C4-2B (cell line): ENCODE measurements at regions not wholly inside any gene's neighbourhood (a gene's known extent, or its start where the extent isn't known, plus 50 kb on each side); places are given as distances from the start of the nearest gene placed in this dataset.

Experiments
- H3K27ac ChIP-seq: fragments of 450-650 bp; 2 replicates; pipeline ENCODE4 v1.5.1; 2017
- ZFX ChIP-seq: fragments of 450-650 bp; IDR thresholded peaks from 2 replicates; pipeline ENCODE4 v1.6.1; 2017
- TF ChIP-seq, protein P1 (sequence below): fragments of 450-650 bp; conservative IDR thresholded peaks from 2 replicates; pipeline ENCODE4 v1.5.1; 2017; ENCODE audit warnings: mild to moderate bottlenecking

DNA sequence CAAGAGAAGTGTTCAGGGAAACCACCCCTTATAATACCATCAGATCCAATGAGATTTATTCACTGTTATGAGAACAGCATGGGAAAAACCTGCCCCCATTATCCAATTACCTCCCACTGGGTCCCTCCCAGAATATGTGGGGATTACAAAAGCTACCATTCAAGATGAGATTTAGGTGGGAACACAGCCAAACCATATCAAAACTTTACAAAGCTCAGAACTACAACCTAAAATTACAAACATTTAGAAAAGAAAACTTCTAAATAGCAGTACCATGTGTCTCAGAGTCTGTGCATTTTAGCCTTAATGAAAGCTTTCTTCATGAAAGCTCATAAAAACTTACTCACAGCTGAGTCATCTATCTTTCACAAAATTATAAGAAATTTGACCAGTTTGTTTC lies 1442.8 kb upstream of the PCDH7 start:
- TF ChIP-seq, protein P1, sequence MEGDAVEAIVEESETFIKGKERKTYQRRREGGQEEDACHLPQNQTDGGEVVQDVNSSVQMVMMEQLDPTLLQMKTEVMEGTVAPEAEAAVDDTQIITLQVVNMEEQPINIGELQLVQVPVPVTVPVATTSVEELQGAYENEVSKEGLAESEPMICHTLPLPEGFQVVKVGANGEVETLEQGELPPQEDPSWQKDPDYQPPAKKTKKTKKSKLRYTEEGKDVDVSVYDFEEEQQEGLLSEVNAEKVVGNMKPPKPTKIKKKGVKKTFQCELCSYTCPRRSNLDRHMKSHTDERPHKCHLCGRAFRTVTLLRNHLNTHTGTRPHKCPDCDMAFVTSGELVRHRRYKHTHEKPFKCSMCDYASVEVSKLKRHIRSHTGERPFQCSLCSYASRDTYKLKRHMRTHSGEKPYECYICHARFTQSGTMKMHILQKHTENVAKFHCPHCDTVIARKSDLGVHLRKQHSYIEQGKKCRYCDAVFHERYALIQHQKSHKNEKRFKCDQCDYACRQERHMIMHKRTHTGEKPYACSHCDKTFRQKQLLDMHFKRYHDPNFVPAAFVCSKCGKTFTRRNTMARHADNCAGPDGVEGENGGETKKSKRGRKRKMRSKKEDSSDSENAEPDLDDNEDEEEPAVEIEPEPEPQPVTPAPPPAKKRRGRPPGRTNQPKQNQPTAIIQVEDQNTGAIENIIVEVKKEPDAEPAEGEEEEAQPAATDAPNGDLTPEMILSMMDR: no peak
- no peak for TF ChIP-seq ZFX
- H3K27ac ChIP-seq: no peak overlapping the region

DNA sequence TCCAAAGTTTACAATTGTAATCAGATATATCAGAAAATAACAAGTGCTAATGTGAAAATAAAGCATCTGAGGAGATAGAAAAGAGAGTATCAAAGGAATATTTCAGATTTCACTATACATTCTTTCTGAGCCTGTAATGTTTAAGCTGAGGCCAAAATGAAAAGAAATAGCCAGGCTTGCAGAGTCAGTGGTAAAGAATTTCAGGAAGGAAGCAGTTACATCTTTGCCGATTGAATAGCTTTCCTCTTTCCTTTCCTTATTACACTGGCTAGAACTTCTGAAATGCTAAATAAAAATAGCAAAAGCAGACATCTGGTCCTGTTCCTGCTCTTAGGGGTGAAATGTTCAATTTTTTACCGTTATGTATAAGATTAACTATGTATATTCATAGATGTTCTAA lies 1441.6 kb upstream of the PCDH7 start:
- H3K27ac ChIP-seq: no peak overlapping the region
- TF ChIP-seq, protein P1: no peak
- no peak for TF ChIP-seq ZFX

DNA sequence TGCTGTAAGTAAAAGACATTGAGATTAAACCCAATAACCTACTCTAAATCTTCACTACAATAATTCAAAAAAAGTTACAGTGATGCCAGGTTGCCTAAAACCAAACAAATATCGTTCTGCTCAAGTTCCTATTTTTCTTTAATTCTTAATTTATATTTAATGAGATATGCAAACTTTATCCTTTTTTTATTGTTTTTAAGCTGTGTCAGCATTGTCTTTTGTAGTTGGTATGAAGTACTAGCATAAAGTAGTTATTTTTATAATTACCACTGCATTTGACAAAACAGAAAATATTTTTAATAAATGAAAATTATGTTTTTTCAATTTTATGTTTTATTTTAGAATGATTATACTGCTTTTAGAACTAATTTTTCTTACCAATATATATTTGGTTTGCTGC lies 1431.1 kb upstream of the PCDH7 start:
- no peak overlapping the region for H3K27ac ChIP-seq

DNA sequence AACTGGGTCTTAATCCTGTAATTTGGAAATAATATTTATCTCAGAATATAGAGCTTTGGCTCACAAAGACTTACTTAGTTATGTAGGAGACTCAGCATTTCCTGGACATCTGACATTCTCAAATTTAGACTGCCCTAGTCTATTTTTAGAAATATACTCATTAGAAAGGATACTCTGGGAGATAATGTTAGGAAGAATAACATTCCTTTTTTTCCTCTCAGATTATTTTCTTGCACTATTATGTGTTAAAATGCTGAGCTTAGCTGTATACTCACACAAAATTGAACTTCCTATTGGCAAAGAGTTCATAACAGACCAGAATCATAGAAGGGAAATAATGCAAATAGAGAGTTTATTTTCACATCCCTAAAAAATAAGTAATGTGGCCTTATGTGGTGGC lies 1424.9 kb upstream of the PCDH7 start:
- TF ChIP-seq, protein P1: no peak
- TF ChIP-seq ZFX: no peak
- no peak overlapping the region for H3K27ac ChIP-seq

More for the DNA sequence above, 1431.1 kb upstream of the PCDH7 start:
- TF ChIP-seq, protein P1: no peak
- no peak for TF ChIP-seq ZFX

DNA sequence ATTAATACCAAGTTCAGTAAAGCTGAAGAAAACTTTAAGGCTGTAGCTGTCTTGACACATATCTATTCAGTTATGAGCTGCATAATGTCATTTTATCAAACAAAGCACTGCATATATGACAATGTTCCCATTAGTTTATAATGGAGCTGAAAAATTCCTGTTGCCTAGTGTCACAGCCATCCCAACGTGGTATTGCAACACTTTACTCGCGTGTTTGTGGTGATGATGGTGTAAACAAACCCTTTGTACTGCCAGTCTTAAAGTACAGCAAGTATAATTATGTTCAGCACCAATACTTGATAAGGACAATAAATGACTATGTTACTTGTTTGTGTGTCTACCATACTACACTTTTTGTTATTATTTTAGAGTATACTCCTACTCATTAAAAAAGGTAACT lies 1415.6 kb upstream of the PCDH7 start:
- TF ChIP-seq ZFX: no peak
- TF ChIP-seq, protein P1: no peak
- H3K27ac ChIP-seq: no peak overlapping the region

DNA sequence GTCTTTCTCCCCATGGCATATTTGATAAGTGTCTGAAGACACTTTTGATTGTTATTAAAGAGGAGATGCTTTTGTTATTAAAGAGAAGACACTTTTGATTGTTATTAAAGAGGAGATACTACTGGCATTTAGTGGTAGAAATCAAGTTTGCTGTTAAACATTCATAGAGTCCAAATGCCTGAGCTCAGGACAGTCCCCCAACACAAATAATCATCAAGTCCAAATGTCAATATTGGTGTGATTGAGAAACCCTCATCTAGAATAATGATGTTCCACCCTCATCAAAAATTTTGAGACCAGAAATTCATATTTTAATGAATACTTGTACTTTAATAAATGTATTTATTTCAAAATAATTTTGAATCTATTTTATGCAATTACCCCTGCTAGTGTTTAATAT lies 1412.9 kb upstream of the PCDH7 start:
- H3K27ac ChIP-seq: no peak overlapping the region
- no peak for TF ChIP-seq ZFX
- TF ChIP-seq, protein P1: no peak

DNA sequence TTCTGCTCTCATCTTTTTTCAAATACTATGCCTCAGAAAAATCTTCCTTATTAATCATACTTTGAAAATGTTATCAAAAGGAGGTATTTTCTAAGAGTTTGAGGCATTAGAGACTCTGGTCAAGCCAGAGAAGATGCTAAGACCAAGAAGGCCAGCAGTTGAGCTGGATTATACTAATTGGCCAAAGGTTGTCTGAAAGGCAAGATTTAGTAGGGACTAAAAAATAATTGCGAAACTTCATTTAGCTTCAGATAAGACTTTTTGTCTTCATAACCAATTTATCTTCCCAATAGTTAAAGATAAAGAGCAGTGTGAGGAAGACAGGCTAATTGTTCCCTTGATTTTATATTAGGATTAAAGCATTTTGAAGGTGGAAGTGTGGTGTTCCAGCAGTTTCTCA lies 1412.4 kb upstream of the PCDH7 start:
- H3K27ac ChIP-seq: no peak overlapping the region
- TF ChIP-seq, protein P1: no peak
- TF ChIP-seq ZFX: no peak
